Activated naive CD8-positive, alpha-beta T cell treated with anti-CD3 and anti-CD28 coated beads, Interleukin-2, amount 50 U/mL, for 16 hours (primary cell): ENCODE measurements at regions not wholly inside any gene's neighbourhood (a gene's known extent, or its start where the extent isn't known, plus 50 kb on each side); places are given as distances from the start of the nearest gene placed in this dataset.

Source experiments
- DNase-seq: peaks from one replicate; pipeline ENCODE4 v3.0.0-alpha.2; 2020; ENCODE audit warnings: low read depth, low spot score

DNA sequence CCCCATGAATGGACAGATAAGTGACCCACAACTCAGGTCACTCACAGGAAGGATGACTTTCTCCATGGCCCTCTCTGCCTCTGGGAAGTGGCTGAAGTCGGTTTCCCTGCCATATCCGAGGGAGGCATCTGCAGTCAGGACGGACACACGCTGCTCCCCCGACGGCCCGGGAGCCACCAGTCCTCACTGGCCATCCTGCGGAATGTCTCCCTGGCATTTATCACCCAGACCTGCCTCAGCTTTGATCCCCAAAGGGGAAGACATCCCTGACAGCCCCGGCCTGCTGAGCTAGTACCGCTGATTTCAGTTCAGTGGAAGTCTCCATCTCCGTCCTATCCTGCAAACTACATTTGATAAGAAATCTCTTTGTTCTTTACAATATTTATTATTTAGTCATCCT lies 339.5 kb upstream of the MKI67 start:
- no peak for DNase-seq

DNA sequence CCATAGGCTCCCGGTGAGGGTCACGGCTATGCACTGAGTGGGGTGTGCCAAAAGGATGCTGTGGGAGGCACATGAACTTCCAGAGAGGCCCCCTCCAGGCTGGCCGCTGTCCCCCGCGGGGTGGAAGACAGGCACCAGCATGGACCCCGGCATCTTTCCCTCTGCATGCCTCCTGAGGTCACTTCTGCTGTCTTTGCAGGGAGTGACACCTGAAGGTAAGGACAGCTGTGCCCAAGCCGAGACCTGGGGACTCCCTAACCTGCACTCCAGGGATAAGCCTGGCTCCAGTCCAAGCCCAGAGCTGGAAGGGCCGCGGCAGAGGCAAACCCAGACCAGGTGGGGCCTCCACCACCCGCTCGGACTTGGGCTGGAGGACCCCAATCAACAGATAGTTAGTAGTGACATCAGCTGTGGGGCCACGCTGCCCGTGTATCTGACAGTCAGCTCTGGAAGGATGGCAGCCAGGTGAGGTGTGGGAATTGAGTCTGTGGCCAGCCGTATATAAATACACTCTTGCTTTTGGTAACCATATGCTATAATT lies 340.7 kb upstream of the MKI67 start:
- no peak for DNase-seq

DNA sequence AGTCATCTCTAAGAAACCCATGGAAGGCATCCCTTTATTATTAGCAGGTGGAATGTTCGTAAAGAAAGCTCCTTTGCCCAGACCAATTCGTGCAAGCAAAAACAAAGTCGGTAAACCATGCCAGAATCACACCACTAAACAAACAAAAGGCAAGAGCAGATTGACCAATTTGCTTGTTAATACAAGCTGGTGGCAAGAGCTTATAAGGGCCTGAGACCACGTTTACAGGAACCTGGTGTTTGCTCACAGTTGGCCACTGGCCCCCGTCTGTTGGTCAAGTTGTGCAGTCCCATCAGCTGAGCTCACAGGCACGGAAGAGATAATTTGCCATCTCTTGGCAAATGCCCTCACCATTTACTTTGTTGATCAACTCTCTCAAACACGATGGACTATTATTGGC lies 342.2 kb upstream of the MKI67 start:
- DNase-seq: no peak

DNA sequence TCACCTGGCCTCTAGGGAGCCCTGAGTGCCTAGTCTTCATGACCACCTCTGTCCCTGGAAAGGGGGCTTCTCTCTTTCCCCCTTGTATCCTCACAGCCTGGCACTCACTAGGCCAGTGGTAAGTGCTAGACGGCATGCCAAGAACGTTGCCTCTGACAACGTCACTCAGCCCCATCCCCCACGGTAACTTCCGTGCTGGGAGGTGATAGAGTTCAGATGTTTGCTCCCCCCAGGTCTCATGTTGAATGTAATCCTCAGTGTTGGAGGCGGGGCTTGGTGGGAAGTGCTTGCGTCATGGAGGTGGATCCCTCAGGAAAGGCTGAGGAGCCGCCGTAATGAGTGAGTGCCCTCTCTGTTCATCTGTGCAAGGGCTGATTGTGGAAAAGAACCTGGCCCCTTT lies 343.3 kb upstream of the MKI67 start:
- DNase-seq: no peak

DNA sequence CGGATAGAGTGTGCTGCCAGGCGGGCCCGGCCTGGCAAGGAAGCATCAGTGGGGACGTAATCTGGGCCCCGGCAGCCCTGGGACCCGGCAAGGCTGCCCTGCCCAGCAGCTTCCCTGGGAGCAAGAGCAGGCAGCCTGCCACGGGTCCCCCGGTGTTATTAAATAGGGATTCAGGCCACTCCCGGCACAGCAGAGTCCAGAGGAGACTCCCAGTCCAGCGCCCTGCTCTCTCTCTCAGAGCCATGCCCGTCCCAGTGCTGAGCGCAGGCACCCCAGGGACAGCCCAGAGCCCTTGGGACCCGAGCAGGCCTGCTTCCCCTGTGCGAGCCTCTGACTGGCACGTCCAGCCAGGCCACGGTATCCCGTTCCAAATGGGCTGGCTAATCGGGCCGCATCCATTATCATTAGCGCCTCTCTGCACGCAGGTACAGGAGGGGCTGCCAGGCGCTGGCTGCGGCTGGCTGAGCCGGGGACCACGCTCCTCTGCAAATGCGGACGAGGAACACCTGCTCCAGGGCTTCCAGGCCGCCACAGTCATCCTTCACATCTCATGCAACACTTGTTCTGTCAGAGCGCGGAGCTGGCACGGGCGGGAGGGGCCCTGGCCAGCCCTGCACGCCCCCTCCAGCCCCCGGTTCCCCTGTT lies 344.2 kb upstream of the MKI67 start:
- DNase-seq: no peak

DNA sequence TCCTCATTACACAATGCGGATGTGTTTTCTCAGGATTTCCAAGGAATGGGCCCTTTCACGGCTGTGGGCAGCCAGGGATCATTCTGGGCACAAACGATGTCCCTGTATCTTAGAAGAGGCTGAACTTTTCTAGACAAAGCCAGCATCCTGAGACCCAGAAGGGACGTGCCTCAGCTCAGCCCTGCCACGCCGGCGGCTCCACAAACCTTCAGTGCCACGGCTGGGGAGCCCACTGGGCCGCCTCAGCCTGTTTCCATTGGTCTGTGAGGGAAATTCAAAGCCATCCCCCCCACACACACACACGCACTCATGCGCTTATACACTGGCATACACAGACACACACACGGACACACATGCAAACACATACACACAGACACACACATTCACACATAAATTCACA lies 344.9 kb upstream of the MKI67 start:
- no peak for DNase-seq

DNA sequence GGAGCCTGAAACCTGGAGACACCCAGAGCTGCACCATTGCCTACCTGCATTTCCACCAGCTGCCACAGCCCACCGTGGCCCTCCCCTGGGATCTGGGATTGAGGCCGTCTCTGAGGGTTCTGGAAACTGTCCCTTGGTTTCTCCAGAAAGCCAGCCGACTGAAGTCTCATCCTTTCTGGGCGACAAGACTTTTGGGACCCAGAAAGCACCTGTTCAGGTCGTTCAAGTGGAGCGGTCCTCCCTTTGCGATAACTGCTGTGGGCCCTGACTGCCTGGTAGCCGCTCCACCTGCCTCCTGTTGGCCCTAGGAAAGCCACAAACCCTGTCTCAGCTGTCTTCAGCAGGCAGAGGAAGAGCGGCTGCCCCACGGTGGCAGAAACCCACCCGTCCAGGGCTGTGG lies 346.0 kb upstream of the MKI67 start:
- DNase-seq: no peak

DNA sequence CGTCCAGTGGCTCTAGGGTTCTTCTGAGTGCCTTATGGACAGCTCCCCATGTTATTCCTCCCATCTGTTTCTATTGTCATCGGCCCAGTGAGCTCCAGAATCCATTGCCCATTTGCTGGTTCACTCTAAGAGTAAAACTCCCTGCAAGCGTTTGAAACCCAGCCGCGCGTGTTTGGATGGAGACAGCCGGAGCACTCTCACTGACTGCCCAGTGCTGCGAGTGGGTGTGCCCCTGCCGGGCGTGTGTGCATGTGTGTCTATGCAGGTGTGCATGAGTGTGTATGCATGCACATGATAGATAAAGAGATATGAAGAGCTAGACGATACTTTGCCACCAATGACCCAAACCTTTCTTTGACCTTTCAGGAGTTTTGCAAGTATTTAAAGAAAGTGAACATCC lies 347.2 kb upstream of the MKI67 start:
- DNase-seq: no peak

DNA sequence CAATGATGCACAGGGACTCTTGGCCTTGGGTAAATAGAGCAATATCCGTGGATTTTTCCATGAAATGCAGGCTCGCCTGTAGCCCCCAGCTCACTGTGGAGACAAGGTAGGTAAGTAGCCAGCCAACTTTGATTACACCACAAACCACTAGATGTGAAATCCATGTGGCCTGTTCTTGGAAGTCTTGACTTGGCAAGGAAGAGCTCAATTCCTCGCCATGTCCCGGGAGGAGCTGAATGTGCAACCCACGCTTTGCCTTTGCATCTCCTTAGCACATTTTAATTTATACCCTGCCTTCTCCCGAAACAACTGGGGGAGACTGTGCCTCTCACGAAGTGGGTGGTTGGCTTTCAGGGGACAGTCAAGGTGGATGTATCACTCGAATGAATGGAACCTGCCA lies 347.7 kb upstream of the MKI67 start:
- DNase-seq: no peak

DNA sequence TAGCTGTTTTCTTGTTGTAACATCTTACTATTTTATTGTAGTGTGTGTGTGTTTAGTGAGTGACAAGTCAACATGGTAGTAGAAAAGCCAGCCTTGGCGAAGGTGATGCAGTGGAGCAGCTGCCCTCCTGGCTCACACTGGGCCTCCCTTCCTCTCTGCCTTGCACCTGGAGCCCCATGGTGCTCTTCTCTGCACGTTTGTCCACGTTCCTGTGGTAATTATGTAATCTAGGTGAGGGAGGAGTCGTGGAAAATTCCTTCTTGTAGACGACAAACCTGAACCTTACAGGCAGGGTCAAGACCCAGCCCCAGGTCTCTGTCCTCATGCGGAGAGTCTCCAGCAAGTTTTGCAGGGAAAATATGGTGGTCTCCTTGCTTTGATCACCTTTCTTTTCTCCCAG lies 348.3 kb upstream of the MKI67 start:
- no peak for DNase-seq

DNA sequence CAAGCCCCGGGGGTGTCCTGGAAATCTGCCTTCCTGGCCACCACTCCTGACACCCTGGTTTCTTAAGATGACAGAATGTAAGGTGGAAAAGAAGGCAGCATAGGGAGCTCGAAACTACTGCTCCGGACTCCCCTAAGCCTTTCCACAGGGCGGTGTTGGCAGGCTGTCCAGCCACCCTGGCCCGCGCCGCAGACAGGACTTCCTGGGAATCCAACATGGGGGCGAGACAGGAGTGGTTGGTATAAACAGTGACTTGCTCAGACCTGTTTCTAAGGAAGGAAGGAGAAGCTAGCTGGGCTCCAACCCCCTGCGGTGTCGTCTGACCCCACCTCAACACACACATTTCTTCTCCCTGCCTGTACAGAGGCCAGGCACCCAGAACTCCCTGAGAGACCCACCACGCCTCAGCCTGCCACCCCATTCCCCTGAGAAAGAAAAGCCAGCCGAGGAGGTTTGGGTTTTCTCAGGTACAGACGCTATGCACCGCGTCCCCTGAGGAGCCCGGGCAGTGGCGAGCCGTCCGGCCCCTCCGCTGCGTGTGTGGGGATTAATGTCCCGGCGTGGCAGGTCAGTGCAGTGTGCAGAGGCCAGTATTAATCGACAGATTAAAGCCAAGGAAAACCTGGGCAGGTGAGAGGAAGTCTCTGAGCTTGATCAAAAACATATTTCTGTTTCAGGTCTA lies 349.6 kb upstream of the MKI67 start:
- no peak for DNase-seq

DNA sequence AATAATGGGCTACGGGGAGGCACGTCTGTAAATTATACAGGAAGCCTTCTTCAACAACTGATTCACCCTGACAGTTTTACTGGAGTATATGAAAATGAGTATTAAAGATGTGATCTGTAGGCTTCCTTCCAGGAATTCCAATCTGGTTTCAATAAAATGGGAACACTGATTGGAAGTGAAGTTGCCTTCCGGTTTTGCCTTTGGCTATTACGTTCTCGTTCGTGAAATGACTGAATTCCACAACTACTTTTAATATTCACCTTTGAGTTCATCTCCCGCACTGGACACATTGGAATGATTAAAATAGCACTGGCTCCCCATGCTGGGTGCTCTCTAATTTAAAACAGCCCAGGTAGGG lies 350.1 kb upstream of the MKI67 start:
- DNase-seq: no peak

DNA sequence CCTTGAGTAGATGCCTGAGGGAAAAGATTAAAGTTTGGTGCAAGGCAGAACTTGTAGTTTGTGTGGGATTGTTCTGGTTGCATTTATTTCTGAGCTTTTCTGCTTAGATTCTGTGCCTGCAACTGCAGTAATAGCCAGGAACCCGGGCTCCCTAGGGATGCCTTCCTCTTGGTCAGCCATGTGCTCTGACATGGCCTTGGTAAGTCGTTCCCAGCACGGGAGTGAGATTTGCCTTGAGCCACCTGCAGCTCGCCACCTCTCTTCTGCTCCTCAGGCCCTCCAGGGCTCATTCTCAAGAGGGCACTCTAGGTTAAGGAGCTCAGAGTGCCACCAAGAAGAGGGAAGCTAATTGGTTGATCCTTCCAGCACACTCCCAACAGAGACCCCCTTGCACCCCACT lies 350.6 kb upstream of the MKI67 start:
- no peak for DNase-seq

DNA sequence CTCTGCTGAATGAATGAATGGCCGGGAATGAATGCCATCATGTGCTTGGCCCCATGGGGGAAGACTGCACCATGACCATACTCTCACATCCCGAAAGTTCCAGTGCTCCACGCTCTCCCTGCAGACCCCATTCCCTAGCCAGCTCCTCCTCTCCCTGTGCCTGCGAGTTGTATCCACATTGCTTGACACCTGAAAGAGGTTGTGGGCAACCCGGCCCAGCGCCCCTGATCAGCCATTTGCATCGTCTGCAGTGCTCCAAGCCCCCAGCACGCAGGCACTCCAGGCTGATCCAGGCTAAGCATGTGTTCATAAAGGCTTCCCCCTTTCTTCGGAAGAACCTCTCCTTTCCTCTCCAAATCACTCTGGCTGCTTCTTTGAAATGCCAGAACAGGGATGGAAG lies 354.4 kb upstream of the MKI67 start:
- no peak for DNase-seq

DNA sequence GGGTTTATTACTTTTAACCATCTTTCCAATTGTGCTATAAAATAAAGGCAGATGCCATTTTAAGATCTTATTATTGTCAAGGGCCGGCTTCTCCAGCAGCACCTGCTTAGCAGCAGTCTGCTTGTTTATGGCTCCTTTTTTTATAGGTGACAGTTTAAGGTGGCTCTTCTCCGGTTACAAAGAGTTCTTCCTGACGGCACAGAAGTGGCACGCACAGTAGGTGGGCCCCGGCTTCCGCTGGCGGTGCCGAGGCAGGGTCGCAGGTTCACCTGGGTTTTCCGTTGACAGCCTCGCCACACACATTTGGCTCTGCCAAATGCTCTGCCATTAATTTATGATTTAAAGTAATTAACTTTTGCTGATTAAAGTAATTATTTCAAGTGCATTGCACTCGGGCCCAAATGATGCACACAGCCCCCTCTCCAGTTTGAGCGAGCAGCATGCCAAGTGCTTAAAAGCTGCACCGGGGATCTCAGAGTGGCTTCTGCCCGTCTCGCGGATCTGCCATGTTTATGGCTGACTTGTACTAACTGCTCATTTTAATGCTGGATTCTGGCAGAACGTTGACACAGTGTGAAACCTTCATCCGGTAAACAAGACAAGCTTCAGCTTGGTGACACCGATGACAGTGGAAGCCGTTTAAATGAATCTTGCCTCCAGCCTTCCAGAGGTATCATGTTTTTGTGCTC lies 355.1 kb upstream of the MKI67 start:
- no peak for DNase-seq

DNA sequence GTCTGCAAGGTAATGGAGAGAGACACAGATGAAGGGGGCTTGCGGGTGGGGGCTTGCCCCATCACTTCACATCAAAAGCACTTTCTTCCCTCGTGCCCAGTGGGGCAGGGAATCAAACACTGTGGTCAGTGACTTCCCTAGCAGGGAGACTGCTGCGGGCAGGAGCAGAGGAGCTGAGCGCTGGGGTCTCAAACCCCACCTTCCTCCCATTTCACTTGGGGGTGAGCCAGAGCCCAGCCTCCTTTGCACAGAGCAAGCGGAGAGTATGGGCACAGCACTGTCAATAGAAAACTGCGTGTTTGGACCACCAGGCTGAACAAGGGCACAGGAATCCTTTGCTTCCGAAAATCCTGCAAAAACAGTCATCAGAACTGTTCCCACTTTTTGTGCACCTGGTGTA lies 355.8 kb upstream of the MKI67 start:
- DNase-seq: no peak

DNA sequence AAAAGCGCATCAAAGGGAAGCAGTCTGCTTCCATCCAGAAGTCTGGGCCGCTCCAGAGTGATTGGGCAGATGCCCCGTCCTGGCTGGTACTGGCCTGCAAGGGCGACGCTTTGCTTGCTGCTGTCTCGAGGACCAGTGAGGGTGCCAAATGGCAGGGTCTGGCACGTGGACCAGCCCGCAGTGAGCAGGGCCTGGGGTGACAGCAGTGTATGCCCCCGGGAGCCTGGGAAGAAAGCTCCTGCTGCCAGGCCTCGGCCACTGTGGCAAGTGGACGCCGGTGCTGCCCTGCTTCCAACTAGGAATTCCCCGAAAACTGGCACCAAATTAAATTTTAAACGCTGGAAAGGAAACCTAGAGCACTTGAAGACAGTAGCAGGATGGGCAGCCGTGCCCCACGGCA lies 357.0 kb upstream of the MKI67 start:
- no peak for DNase-seq

DNA sequence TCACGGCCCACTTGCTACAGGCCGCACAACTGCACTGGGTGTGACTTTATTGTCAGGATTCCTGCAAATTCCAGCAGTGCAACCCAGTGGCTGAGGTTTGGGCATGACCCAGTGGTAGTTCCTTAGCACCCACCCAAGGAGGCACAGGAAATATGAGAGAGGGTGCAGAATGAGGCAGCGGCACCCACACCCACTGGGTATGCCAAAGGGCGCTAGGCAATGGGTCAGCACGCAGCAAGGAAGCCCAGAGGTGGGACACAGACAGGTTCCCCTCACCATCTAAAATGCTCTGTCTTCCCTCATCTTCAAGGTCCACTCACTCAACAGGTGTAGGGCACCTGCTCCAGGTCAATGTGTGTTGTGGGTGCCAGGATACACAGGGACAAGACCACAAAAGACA lies 357.8 kb upstream of the MKI67 start:
- no peak for DNase-seq

DNA sequence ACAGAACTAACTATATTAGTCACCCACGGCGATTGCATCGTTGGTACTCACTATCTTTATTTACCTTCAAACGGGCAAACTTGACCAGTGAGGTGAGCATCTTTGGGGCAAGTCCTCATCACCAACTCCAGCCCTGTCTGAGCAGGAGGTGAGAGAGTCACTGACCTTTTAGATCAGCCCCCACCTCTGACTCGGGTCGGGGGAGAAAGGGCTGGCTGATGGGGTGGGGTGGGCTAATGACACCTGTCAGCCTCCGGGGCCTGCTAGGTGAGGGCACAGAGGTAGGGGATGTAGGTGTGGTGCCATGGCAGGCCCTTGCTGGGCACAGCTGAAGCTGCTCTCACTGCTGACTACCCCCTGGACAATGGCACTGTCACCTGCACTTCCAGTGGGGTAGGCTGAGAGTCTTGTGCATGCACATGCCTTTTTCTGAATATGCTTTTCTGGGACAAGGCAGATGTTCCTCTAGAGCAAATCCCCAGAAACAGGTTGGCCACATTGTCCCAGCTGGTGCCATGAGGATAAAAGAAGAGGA lies 359.5 kb upstream of the MKI67 start:
- no peak for DNase-seq

DNA sequence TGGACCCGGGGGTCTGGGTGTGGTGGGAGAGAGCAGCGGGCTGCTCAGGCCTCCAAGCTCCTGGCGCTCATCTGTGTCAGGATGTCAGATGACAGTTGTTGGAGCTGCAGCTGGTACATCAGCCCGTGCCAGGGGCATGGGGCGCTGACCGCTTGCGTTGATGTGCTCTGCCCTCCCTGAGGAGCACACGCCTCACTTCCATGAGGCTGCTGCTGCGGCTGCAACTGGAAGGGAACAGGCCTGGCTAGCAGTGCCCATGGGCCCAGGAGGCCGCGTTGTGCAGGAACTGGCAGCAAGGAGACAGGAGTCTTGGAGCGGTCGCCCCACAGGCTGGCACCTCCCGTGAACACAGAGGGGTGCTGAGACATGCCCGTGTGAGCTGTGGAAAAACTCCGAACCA lies 361.3 kb upstream of the MKI67 start:
- DNase-seq: no peak

DNA sequence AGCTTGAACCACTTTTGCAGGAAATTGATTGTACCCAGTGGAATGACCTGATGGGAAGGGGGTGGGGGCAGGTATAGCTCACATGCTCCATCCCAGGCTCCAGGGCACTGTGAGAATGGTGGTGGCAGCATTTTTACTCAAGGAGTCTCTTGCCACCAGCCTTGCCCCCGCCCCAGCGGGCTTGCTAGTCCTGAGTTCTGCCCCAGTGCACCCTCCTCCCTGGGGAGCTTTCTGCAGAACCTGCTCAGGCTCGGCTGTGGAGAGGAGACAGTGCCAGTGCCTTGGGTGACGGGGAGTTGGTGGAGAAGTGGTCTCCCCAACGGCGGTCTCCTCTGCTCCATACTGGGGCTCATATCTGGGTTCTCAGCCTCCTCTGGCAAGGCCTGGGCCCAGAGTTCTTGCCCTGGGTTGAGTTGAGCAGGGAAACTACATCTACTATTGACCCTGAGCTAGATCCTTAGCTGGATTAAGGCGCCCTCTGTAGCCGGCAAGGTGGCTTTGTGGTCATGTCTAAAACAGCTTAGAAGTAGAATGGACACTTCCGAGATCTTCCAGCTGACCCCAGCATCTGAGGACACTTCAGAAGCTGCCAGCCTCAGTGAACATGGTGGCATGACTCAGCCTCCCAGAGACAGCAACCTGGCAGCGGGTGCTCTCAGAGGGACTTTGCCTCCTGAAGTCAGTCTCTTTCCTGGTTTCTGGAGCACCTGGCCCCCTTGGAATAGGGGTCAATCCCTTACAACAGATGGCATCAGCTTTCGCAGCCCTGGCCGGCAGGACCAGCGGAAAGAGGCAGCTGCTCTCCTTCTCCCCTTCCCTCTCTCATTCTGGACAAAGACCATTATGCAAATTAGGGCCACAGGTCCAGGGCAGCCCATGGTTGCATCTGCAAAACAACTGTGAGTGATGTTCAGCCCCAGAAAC lies 363.4 kb upstream of the MKI67 start:
- no peak for DNase-seq

DNA sequence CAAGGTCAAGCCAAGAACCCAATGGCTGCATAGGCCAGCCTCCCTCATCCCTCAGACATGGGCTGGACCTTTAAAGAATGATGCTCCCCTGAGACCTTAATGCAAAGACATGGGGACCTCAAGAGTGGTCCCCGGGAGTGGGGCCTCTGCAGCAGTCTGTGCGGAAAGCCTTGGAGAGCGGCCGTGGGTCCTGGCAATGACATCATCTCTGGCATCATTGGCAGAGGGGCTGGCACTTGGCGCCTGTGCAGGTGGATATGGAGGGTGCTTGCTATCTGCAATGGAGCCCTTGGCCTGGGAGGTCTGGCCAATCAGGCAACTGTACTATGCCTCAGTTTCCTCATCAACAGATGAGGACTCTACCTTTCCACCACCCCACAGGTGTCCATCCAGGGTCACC lies 365.5 kb upstream of the MKI67 start:
- no peak for DNase-seq
